Right lobe of liver (tissue), 6 donors: ENCODE measurements at regions not wholly inside any gene's neighbourhood (a gene's known extent, or its start where the extent isn't known, plus 50 kb on each side); places are given as distances from the start of the nearest gene placed in this dataset.

ENCODE experiments used
- ATAC-seq, 4 donors: fragments of 200-7000 bp; cut with Tn5 transposase; one replicate each; pipeline ENCODE4 v1.9.1; 2020; ENCODE audit warnings: mild to moderate bottlenecking in 4 of 4, moderate library complexity in 4 of 4
- DNase-seq, 3 donors: peaks; one replicate each; pipeline ENCODE4 v3.0.0-alpha.2; 2020
- H3K27ac ChIP-seq, 3 donors: fragments of 200-600 bp; one replicate each; pipeline ENCODE4 v1.8.0; 2022
- H3K27me3 ChIP-seq, 2 donors: fragments of 200-600 bp; one replicate each; pipeline ENCODE4 v1.8.0; 2022
- H3K36me3 ChIP-seq, 4 donors: fragments of 200-600 bp; sonication (generic) in 1 of 4; one replicate each; pipeline versions ENCODE4 v1.5.1 to v1.8.0; 2017 to 2022; ENCODE audit warnings: control low read depth in 1 of 4
- H3K4me1 ChIP-seq, 4 donors: fragments of 200-600 bp; sonication (generic) in 1 of 4; one replicate each; pipeline versions ENCODE4 v1.5.1 to v1.8.0; 2017 to 2022; ENCODE audit warnings: control low read depth in 1 of 4
- H3K4me3 ChIP-seq, 3 donors: fragments of 200-600 bp; one replicate each; pipeline ENCODE4 v1.8.0; 2022
- H3K9me3 ChIP-seq, 4 donors: fragments of 200-600 bp; sonication (generic) in 1 of 4; one replicate each; pipeline versions ENCODE4 v1.5.1 to v1.8.0; 2017 to 2022; ENCODE audit warnings: control low read depth in 1 of 4
- POLR2A ChIP-seq: fragments of 450-650 bp; IDR thresholded peaks from one replicate; pipeline ENCODE4 v1.6.1; 2017; ENCODE audit warnings: antibody characterized with exemption, mild to moderate bottlenecking
- WGBS: methylation state at CpG from one replicate; pipeline ENCODE4 v1.1.6; 2018; ENCODE audit warnings: low coverage, low lambda C conversion rate; ENCODE audit not compliant: insufficient coverage; ENCODE audit errors: missing lambda C conversion rate; 5-methylcytosine and 5-hydroxymethylcytosine counted together
- intact Hi-C, 2 donors: fragments of 100-400 bp; cut with DNase I; formaldehyde crosslinking; loops; one replicate each; pipeline versions ENCODE4 v1.11.2 to v1.14.1; 2022
- TF ChIP-seq, protein P1 (sequence below), 4 donors: fragments of 200-600 bp in 3 of 4; fragments of 450-650 bp in 1 of 4; IDR thresholded peaks; one replicate each; pipeline versions ENCODE4 v1.5.1 to v1.8.0; 2016 to 2022; ENCODE audit warnings: antibody characterized with exemption in 4 of 4, mild to moderate bottlenecking in 2 of 4
- donor health status: DM: no; HTN: yes; CAD: no.
- donor health status: DM: no; HTN: no; CAD: no.
- donor health status: DM: no; HTN: no; CAD: no.
- donor health status: DM: no; HTN: yes; CAD: no.
- donor health status: DM: no; HTN: yes; CAD: no.

DNA sequence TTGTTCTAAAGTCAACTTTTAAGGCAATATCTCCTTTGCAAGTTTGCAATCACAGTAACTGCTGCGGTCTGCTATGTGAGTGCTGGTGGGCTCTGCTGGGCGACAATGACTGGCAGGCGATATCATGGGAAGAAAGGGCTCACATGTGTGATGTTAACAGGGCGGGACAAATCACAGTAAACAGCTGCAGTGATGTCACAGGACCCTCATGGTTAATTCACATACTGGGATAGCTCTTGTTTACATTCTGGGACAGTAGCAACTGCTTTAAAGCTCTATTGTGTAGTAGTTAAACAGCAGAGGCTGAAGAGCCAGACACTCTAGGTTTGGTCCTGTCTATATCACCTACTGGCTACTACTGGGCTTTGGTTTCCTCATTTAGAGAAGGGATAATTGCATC, 257.2 kb upstream of the ASIC2 start:
- Histone ChIP-seq H3K4me1 (no peaks in the 10 kb centered on the region), H3K4me3 (no peak overlapping the region), H3K36me3 (no peaks in the 10 kb centered on the region), H3K27me3 (no peaks in the 10 kb centered on the region), H3K9me3 (no peaks in the 10 kb centered on the region), H3K27ac (no peak overlapping the region)
- intact Hi-C loops, result no loop called here
- no peak for TF ChIP-seq POLR2A
- TF ChIP-seq, protein P1, sequence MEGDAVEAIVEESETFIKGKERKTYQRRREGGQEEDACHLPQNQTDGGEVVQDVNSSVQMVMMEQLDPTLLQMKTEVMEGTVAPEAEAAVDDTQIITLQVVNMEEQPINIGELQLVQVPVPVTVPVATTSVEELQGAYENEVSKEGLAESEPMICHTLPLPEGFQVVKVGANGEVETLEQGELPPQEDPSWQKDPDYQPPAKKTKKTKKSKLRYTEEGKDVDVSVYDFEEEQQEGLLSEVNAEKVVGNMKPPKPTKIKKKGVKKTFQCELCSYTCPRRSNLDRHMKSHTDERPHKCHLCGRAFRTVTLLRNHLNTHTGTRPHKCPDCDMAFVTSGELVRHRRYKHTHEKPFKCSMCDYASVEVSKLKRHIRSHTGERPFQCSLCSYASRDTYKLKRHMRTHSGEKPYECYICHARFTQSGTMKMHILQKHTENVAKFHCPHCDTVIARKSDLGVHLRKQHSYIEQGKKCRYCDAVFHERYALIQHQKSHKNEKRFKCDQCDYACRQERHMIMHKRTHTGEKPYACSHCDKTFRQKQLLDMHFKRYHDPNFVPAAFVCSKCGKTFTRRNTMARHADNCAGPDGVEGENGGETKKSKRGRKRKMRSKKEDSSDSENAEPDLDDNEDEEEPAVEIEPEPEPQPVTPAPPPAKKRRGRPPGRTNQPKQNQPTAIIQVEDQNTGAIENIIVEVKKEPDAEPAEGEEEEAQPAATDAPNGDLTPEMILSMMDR (IDR thresholded peaks at IDR 0.05), result no peak
- WGBS, result 56% methylated on average over 2 of the region's 4 CpGs
- ATAC-seq (no peak), DNase-seq (no peak)

DNA sequence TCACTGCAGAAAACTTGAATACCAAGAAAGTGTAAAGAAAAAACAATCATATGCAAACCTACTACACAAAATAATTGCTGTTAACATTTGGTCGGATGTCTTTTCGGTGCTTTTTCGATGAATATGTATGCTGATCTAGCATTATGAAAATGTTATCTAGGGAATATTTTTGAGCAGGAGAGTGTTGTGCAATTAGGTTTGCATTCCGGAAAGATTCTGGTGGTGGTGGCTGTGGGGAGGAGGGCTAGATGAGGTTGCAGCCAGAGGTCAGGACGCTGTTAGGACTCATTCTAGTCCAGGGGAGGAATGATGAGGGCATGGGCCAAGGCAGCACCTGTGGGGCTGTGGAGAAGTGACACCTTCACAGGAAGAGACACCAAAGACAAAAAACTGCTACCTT, 258.0 kb upstream of the ASIC2 start:
- H3K36me3 ChIP-seq, result no peaks in the 10 kb centered on the region
- H3K4me1 ChIP-seq, result no peaks in the 10 kb centered on the region
- no peak for TF ChIP-seq POLR2A
- TF ChIP-seq, protein P1 (IDR thresholded peaks at IDR 0.05), result no peak
- no peaks in the 10 kb centered on the region for H3K9me3 ChIP-seq
- DNase-seq (no peak), ATAC-seq (no peak)
- intact Hi-C loops, result no loop called here
- H3K27ac ChIP-seq, result no peak overlapping the region
- no peaks in the 10 kb centered on the region for H3K27me3 ChIP-seq
- 46% methylated on average over 5 of the region's 5 CpGs for WGBS
- H3K4me3 ChIP-seq, result no peak overlapping the region

DNA sequence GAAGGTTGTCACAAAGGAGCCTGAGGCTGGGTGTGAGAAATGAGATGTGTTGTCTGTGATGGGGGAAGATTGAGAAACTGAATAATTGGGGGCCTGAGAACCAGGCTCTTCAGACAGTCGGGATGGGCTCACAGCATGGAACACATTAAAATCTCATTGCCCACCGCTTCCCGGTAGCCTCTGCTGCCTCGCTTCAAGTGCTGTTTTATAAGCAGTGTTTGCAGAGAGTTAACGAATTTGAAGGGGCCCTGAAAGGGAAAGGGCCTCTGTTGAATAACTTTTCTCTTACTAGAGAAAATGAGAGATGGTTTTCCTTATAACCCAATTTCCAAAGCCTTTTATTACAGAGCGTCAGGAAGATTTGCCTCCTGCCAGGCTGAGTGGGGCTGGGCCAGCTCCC, 258.8 kb upstream of the ASIC2 start:
- no peak for ATAC-seq
- Histone ChIP-seq H3K9me3 (no peaks in the 10 kb centered on the region), H3K36me3 (no peaks in the 10 kb centered on the region), H3K4me3 (no peak overlapping the region), H3K27ac (no peak overlapping the region), H3K27me3 (no peaks in the 10 kb centered on the region), H3K4me1 (no peaks in the 10 kb centered on the region)
- DNase-seq, result no peak
- 27% methylated on average over 6 of the region's 6 CpGs for WGBS
- TF ChIP-seq, protein P1 (IDR thresholded peaks at IDR 0.05), result no peak
- TF ChIP-seq POLR2A, result no peak
- intact Hi-C loops, result no loop called here

DNA sequence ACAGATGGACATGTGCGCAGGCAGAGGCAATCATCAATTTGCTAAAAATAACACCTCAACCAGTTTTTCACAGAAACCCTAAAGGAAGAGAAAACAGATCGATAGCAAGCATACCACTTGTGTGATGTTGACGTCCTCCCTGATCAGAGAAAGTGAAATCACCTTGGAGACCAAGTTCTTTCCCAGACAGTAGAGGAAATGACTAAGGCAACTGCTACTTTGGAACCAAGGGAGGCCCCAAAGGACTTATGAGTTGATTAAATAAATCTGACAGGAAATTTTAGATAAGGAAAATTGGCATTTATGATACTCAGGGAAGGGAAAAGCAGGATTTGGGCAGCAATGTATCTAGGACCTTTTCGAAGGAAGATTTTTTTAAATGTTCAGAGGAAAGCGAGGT, 267.1 kb upstream of the ASIC2 start:
- H3K36me3 ChIP-seq, result no peaks in the 10 kb centered on the region
- H3K27ac ChIP-seq, result no peak overlapping the region
- 42% methylated on average over 5 of the region's 5 CpGs for WGBS
- no peak for ATAC-seq
- H3K27me3 ChIP-seq, result no peaks in the 10 kb centered on the region
- no peak for DNase-seq
- H3K9me3 ChIP-seq, result no peaks in the 10 kb centered on the region
- H3K4me3 ChIP-seq, result no peak overlapping the region
- H3K4me1 ChIP-seq, result no peaks in the 10 kb centered on the region
- TF ChIP-seq POLR2A, result no peak
- TF ChIP-seq, protein P1 (IDR thresholded peaks at IDR 0.05), result no peak
- intact Hi-C loops, result no loop called here

DNA sequence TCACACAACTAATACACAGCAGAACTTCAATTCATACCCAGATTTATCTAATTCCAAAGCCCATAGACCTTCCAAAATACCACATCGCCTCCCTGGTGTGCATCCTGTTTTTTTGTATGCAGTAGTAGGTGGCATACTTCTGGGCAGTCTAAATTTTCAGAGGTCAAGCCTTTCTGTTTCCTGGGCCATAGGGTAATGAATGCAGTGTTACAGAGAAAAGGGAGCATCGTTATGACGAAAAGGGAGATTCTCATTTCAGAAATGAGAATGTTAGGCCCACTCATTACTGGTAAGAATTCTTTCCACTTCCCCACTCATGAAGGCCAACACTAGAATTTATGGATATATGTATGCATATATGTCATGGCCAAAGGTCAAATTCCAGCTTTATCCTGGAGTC, 267.8 kb upstream of the ASIC2 start:
- WGBS, result 58% methylated on average over 3 of the region's 3 CpGs

More for the DNA sequence above, 267.8 kb upstream of the ASIC2 start:
- no peaks in the 10 kb centered on the region for H3K9me3 ChIP-seq
- no peak for ATAC-seq
- no peaks in the 10 kb centered on the region for H3K4me1 ChIP-seq
- intact Hi-C loops, result no loop called here
- H3K27me3 ChIP-seq, result no peaks in the 10 kb centered on the region
- no peak for TF ChIP-seq POLR2A
- TF ChIP-seq, protein P1 (IDR thresholded peaks at IDR 0.05), result no peak
- H3K27ac ChIP-seq, result no peak overlapping the region
- H3K36me3 ChIP-seq, result no peaks in the 10 kb centered on the region
- H3K4me3 ChIP-seq, result no peak overlapping the region
- DNase-seq, result no peak
